ENCODE measurements at regions not wholly inside any gene's neighbourhood (a gene's known extent, or its start where the extent isn't known, plus 50 kb on each side); places are given as distances from the start of the nearest gene placed in this dataset.

- H3K4me3 ChIP-seq (replicated peaks; ENCODE audit: insufficient read depth, low read length), result no peak overlapping the region
- TF ChIP-seq CTCF (IDR thresholded peaks at IDR 0.05; ENCODE audit: insufficient read depth, low read length), result no peak
- TF ChIP-seq POLR2AphosphoS5 (IDR thresholded peaks at IDR 0.05; ENCODE audit: low read depth), result no peak
- no peak for TF ChIP-seq GABPA (IDR thresholded peaks at IDR 0.05; ENCODE audit: low read depth)
- TF ChIP-seq REST (IDR thresholded peaks at IDR 0.05; ENCODE audit: insufficient replicate concordance, low read depth), result no peak
- TF ChIP-seq SPI1 (IDR thresholded peaks at IDR 0.05; ENCODE audit: borderline replicate concordance, low read depth), result no peak
- no peak overlapping the region for H3K27ac ChIP-seq (replicated peaks)
- H3K27me3 ChIP-seq (ENCODE audit: insufficient read depth, poor library complexity, severe bottlenecking), result no peaks in the 10 kb centered on the region
- DNase-seq (ENCODE audit: low read depth in 1 of 2, low spot score in 1 of 2), result no peak
Measured at GRCh38 chr20:39777610-39778009, 815.5 kb downstream of the DHX35 start.

GRCh38 chr20:39775110-39775509 is 813.0 kb downstream of the DHX35 start:
- no peak for DNase-seq (ENCODE audit: low read depth in 1 of 2, low spot score in 1 of 2)
- H3K4me3 ChIP-seq (replicated peaks; ENCODE audit: insufficient read depth, low read length), result no peak overlapping the region
- no peaks in the 10 kb centered on the region for H3K27me3 ChIP-seq (ENCODE audit: insufficient read depth, poor library complexity, severe bottlenecking)
- TF ChIP-seq REST (IDR thresholded peaks at IDR 0.05; ENCODE audit: insufficient replicate concordance, low read depth), result no peak
- no peak overlapping the region for H3K27ac ChIP-seq (replicated peaks)

GRCh38 chr20:39773380-39774000 is 811.3 kb downstream of the DHX35 start:
- TF ChIP-seq CTCF (IDR thresholded peaks at IDR 0.05; ENCODE audit: insufficient read depth, low read length) (no peak), POLR2AphosphoS5 (IDR thresholded peaks at IDR 0.05; ENCODE audit: low read depth) (no peak), REST (IDR thresholded peaks at IDR 0.05; ENCODE audit: insufficient replicate concordance, low read depth) (no peak), SPI1 (IDR thresholded peaks at IDR 0.05; ENCODE audit: borderline replicate concordance, low read depth) (no peak), GABPA (IDR thresholded peaks at IDR 0.05; ENCODE audit: low read depth) (no peak)
- Histone ChIP-seq H3K27me3 (ENCODE audit: insufficient read depth, poor library complexity, severe bottlenecking) (no peaks in the 10 kb centered on the region), H3K27ac (replicated peaks) (no peak overlapping the region), H3K4me3 (replicated peaks; ENCODE audit: insufficient read depth, low read length) (no peak overlapping the region)
- DNase-seq (ENCODE audit: low read depth in 1 of 2, low spot score in 1 of 2), result no peak
